ENCODE measurements at regions not wholly inside any gene's neighbourhood (a gene's known extent, or its start where the extent isn't known, plus 50 kb on each side); places are given as distances from the start of the nearest gene placed in this dataset.

DNA sequence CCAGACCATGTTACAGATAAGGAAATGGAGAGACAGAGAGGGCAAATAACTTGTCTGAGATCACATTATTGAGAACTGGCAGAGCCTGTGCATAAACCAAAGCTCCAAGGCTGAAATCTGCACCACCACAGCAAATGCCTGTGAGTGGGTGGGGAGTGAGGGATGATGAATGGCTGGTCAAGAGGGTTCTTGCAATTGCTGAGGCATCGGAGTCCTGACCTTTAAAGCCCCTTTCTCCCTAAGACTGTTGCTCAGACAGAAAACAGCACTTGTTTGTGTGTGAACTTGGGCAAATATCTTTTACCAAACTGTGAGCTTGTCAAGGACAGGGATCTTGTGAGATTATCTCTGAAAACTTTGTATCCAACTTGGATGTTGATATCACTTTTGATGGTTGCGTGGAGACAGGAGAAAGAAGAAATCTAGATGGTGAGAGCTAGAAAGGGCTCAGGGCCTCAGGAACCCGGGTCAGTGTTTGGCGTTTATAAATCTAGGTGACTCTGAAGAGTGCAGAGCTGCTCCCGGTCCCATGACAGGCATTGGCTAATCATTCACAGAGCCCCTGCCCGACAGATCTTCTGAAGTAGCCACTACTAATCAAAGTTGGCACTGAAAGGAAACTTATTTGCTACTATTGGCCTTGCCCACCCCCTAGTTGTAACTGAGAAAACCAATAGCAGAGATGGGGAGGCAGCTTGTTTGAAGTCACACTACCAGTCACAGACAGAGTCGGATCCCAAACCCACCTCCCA, 122.3 kb downstream of the FOXD2 start:
- TF ChIP-seq CTCF (IDR thresholded peaks at IDR 0.05) (no peak), POLR2A (IDR thresholded peaks at IDR 0.05) (no peak)

Data from Peyer's patch (tissue), 4 donors.